ENCODE measurements at regions not wholly inside any gene's neighbourhood (a gene's known extent, or its start where the extent isn't known, plus 50 kb on each side); places are given as distances from the start of the nearest gene placed in this dataset.

DNA sequence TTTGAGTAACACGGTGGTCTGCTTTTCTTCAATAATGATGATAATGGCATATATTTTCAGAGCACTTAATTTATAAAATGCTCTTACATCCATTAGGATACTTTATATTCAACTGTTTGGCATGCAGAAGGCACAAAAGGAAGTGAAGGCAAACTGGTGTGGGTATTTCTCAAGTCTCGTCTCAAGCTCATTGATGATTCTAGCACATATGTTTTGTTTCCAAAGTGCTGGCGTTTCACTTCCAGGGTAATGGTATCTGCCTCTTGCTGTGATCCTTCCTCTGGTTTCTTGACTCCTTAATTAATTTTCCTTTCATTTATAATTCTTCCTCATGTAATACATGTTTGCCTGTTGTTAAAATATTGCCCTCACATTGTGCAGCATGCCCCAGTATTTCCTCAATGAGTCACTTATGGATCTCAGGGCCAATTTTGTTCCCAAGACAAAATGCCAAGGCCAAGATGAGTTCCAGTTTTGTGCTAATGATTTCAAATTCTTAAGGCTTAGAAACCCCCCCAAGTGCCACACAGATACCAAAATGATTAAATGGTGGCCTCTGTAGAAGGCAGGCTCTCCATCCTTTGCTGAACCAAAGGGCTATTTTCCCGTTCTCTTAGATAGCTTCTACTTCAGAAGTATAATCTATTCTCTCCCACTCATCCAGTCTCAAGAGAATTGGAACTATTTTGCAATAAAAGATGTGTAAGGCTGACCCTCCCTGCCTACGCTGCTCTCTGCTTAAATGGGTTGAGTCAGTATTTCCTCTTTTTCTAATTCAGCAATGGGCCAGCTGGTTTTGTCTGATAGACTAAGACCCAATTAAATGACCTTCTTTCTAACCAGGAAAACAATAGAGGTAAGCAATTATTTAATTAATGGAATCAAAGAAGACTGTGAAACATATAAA, 171.2 kb downstream of the ZNF365 start:
- no peak for DNase-seq (ENCODE audit: low spot score)

DNA sequence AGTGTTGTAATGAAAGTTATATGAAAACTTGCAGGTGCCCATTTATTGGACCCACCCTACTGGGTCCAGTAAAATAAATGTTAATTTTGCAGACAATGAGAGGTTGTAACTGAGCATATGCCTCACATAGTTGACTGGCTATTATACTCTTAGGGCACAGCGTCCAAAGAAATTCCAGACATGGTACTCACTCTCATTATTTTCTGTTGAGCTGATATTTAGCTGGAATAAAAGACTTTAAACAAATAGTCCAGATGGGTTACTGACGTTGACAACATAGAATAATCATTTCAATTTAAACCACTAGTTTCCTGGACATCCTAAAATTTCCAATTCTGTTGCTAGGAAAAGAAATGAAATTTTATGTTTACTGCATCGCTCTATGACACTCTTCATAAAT, 174.5 kb downstream of the ZNF365 start:
- no peak for DNase-seq (ENCODE audit: low spot score)

DNA sequence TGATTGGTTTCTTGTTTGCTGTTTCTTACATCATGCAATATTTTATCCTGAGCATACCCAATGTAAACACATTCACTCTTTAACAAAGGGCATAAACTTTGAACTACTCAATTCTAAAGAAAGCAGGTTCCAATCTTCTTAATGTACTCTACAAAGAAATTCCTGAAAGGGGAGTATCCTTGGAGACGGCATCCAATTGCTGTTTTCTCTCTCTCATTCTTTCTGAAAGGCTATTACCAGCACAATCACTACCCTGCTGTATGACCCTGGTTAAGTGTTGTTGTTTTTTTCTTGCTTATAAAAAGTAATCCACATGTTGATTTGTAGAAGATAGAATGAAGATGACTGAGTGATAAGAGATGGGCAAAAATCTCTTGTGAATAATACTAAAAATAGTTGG, 176.0 kb downstream of the ZNF365 start:
- no peak for DNase-seq (ENCODE audit: low spot score)

DNA sequence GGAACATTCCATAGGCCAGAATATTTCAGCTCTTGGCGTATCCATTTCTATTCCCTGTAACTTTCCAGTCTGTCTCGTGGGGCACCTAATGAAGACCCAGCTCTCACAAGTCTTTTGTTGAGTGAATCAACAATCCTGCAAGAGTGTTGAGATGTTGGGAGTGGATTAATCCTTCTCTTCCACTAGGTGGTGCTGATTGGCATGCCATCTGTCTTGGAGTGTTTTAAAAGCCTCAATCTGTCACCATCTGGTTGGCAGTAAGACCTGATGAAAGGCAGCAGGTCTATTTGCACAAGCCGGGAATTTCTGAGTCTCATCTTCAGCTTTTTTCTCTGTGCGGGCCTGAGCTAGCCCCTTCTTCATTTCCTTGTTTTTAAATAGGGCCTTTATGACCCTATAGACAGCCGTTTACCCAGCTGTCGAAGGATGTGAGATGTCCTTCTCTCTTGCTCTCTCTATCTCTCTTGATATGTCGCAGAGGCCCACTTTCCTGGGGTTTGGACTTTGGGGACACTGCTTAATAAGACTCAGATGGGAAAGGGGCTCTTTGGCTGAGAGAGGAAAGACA, 180.5 kb downstream of the ZNF365 start:
- DNase-seq (ENCODE audit: low spot score), result peak; percentile 56

DNA sequence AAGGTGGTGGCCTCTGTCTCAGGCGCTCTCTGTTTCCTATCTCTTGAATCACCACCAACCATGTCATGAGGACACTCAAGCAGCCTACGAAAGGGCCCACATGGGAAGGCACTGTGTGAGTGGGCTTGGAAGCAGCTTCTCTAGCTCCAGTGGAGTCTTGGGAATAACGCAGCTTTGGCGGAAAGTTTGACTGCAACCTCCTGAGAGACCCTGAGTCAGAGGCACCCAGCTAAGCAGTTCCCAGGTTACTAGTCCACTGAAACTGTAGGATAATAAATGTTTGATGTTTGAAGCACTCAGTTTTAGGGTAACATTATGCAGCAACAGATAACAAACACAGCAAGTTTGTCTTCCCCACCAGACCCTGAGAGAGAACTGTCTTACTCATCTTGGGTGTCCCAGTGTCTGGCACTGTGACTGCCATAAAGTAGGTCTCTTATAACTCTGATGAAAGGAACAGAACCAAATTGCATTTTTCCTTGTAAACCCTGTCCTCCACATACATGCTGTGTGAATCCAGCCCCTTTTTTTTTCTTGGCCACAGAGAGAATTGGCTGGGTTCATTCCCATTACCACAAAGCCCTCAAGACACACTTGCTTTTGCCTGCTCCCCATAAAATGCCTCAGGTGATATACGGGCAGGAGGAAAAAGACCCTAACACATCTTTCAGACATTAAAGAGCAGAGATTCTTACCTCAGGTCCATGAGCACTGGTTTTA, 185.5 kb downstream of the ZNF365 start:
- DNase-seq (ENCODE audit: low spot score), result no peak

DNA sequence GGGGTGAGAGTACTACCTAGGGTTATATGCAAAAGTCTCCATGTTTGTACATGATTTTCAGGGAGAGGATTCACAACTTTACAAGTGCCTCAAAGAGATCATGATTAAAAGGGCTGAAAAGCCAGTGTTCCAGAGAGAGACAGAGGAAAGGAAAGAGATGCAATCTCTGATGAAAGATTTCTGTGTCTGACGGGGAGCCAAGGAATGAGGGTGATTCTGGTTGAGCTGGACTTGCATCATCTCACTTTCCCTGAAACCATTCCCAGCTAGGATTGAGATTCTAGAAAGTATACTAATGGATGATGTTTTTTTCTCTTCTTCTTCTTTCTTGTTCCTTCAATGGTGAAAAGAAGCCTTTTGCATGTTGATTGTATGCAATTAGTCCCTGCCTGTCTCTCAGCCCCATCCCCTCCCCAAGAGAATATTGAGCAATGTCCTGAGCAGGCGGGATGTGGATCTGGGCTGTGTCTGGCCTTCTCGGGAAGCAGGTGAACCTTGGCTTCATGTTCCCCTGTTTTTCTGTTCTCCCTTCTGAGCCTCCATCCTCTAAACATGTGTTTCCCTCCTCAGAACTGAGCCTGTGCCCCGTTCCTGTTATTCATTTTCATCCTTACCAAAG, 186.1 kb downstream of the ZNF365 start:
- no peak for DNase-seq (ENCODE audit: low spot score)

DNA sequence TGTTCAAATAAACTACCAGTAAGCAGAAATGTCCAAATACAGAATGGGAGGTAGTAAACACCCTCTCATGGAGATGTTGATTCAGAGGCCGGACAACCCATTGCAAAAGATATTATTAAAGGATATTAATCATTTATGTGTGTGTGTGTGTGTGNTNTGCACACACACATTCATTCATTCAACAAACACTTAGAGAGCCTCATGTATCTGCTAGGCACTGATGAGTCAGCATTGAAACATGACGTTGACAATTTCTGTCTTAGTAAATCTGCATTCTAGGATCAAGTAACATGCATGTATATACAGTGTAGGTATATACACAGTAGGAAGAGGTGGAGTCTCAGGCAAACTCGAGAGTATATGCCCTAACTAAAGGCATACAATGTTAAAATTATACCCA, 187.0 kb downstream of the ZNF365 start:
- no peak for DNase-seq (ENCODE audit: low spot score)

DNA sequence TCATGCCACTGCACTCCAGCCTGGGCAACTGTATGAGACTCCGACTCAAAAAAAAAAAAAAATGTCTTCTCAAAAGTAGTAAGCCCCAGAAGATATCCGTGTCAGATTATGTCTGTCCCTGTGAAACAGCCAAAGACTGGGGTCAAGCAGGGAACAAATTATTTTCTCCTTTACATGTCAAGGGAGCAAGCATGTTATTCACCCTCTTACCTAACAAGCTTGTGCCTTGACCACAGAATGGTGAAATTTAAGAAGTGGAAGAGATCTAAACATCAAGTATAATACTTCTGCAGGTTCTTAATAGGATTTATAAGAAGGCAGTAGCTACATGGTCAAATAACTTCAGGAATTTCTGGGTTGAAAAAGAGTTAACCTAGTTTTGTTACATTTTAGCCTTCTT, 187.9 kb downstream of the ZNF365 start:
- no peak for DNase-seq (ENCODE audit: low spot score)

DNA sequence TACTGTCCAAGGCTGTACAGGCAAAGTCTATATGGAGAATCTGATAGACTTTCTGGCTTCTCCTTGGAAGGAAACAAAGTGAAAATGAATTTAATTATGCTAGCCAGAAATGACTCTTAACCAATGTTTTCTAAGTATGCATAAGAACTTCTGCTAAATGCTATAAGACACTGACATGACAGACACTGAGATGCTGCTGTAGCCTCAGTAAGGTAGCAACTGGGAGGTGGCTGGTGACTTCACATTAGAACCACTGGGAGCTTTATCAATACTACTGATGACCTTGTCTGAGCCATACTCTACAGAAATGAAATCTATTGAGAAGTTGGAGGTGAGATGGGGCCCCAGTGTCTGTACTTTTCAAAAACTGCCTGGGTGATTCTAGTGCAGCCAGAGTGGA, 188.6 kb downstream of the ZNF365 start:
- no peak for DNase-seq (ENCODE audit: low spot score)

DNA sequence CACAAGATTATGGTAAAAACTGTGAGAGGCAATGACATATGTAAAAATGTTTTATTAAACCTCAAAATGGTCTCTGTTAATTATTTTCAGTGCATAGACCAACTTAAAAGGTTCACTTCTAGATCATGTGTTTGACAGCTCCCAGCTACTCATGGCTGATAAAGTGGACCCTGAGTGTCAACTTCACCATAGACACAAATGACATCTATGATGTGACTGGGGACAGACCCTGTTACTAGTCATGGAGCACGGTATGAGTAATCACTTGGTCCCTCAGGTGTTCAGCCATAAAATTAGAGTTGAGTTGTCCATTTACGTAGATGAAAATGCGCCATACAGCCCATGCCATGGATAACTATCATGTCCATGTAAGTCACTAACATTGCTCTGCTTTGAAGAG, 199.8 kb downstream of the ZNF365 start:
- DNase-seq (ENCODE audit: low spot score), result no peak

DNA sequence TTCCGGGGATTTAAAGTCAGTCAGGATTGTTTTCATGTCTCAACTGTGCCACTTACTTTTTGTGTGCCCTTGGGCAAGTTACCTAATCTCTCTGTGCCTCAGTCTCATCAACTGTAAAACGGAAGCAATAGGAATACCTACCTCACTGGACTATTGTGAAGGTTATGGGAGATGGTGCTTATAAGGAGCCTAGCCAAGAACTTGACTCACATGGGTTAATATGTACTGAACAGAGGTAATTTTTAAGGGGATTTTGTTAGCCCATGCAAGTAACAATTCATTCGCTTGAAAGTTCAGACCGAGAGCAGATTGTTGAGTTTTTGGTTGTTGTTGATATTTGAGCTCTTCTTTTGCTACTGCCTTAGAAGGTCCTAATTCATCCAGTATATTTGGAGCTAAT, 202.9 kb downstream of the ZNF365 start:
- no peak for DNase-seq (ENCODE audit: low spot score)

DNA sequence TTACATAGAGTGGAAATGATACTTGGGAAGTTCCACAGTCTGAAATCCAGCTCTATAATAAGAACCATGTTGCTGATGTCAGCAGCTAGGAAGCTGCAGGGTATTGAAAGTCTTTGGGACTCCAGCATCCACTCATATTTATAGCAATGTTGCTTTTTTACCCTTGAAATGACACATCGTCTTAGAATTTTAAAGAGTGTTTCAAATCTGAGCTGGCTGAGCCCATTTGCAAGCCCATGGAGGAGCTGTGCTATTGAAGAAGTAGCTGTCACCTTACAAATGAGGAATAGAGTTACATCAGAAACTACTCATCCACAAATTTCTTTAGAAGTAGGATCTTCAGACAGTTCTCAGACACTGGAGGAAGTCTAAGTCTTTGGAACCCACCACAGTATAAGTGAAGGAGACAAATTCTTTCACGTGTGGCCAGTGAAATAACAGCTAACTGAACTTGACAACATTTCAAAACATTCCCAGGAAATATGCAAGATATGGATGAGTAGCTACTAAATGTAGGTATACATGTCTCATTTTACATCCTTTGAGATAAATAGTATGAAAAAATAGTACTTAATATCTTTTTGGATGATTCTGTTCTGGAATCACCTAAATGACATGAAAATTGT, 203.6 kb downstream of the ZNF365 start:
- no peak for DNase-seq (ENCODE audit: low spot score)

DNA sequence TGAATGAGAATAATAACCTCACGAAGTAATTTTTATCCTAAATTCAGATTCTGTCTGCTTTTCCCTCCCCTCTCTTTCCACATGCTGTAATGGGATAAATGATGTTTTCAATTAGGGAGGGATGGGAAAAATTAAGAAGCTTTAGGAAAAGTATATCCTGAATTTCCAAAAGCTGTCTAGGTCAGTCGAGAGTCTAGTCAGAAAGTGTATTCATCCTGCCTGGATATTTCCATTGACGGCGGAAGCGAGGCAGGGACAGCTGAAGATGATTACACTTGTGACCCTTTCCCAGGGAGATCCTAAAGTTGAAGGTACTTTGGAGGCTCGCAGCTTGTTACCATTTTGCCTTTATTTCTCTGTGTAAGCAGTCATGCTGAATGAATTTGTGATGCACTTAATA, 204.1 kb downstream of the ZNF365 start:
- no peak for DNase-seq (ENCODE audit: low spot score)

DNA sequence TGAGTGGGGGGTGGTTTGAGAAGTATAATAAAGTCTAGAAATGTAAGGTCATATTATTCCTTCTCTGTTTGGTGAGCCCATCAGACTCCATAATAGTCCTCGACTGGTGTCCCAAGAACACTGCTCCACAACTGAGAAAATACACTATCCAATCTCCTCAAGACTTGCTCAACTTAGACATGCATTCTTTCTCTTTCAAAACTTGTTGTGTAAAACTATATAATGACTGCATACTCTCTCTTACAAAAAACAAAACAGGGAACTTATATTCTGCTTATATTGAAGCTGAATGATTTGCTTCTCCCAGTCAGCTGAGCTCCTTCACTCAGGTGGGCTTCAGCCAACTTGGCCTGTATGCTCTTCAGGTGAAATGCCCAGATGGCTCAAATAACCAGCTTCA, 204.7 kb downstream of the ZNF365 start:
- no peak for DNase-seq (ENCODE audit: low spot score)

DNA sequence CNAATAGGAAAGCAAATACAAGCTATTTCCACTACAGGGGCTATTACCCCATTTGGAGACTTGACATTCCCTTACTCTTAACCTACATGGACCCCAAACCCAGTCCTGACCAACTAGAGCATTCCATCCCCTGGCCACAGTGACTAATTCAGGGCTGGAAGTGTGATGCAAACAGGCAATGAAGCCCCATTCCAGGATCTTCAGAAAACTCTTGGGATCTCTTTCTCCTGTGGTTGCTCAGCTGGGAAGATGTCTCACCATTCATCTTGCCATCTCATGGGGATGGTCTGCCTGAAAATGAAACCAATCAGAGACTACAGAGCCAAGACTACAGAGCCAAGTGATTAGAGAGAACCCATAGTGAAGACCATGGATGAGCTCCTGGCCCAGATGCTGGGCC, 206.2 kb downstream of the ZNF365 start:
- DNase-seq (ENCODE audit: low spot score), result no peak

DNA sequence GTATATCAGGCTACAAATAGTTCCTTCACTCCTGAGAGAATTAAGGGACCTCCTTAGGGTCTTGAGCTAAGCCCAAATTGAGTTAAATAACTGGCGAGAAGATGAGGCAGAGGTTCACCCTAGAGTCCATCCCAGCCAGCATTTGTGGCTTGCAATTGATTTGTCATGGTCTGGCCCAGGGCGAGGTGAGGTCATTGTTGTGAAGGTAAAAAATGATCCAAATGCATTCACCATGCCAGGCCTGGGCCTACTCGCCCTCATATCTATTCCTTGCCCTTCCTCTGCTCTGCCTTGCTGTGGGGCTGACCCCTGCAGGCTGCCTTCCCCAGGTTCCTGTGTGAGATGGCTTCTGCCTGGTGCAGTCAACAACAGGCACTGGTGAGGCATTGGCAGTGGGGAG, 207.2 kb downstream of the ZNF365 start:
- DNase-seq (ENCODE audit: low spot score), result no peak

DNA sequence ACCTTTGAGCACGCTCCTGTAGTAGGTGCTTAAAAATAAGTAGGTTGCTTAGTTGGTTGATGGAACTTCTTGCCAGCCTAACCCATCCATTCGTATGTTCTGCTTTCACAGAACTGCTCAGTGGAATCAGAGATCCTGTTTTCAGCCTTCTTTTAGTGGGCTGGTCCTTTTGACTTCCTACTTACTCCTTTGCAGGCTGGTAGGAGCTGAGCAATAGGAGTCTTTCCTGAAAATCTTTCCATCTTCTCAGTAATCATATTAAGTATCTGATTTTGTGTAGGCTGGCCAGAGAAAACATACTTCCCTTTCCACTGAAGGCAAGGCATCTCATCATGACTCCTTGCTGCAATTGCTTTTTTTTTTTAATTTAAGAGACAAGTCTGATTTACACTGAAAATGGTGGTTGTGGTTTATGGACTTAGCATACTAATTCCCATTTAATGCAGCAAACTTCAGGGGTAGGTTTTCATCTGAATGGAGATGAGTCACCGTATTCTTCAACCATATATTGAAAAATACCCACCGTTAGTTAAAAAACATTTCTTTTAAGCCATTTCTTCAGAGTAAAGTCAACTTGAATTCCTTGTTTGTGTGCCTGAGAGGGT, 208.0 kb downstream of the ZNF365 start:
- DNase-seq (ENCODE audit: low spot score), result no peak

DNA sequence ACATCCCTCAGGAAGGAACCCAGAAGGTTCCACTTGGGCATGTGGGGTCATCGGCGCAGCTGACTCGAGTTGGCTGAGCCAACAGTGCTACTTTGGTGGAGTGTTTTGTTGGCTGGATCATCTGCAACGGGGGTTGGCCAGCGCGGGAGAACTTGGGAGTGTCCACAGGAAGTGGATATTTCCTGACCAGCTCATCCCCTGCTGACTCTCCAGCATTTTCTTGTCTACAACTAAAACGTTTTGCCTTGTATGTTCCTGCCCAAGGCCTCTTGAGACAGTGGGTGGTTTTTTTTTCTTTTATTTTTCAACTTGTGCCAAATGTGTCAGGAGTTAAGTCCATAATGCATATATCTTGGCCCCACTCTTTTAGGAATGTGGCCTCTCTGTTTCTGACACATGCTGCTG, 208.6 kb downstream of the ZNF365 start:
- no peak for DNase-seq (ENCODE audit: low spot score)

DNA sequence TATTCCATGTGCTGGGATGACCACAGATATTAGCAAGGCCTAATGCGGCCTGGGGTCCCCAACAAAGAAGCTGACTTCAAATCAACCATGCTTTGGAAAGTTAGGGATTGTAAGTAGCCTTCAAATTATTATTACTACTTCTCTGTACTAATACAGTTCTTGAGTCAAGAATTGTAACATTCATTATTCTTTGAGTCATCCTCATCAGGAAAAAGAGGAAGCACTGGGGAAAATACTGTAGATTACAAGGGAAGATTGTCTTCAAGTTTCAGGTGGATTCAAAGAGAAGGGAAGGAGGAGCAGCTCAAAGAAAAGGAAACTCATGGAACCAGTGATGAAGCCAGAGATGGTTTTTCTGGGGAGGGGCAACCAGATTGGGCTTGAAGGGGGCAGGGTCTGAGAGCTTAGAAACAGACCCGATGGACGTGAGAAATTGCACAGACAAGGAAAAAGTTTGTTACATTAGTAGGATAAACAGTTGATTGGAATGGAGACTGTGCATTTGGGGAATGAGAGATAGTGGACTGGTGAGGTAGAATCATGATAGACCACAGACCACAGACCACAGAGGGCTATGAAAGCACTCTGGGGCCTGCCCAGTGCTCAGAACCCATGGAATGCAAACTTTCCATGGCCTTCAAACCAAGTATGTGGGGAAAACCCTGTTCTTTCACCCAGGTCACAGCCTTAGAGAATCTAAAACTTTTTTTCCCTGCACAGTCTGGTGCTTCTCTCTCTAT, 209.9 kb downstream of the ZNF365 start:
- no peak for DNase-seq (ENCODE audit: low spot score)

DNA sequence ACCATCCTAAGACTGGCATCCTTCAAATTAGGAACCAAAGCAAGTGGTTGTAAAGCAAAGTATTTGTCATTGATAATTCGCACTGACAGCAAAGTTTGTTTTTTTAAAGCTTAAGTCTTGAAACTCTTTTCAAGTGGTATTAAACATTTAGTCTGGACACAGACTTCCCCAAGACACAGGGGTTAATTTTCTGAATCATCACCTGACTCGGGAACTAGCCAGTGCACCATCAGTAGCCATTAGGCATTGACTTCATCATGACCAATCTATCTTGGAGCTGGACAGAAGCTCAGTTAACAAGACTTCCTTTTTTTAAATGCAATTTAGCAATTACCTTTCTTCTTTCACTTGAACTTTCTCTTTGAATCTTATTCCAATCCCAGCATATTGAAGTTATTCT, 210.6 kb downstream of the ZNF365 start:
- DNase-seq (ENCODE audit: low spot score), result no peak

All from SK-N-DZ (cell line).